ENCODE measurements at regions not wholly inside any gene's neighbourhood (a gene's known extent, or its start where the extent isn't known, plus 50 kb on each side); places are given as distances from the start of the nearest gene placed in this dataset.

DNA sequence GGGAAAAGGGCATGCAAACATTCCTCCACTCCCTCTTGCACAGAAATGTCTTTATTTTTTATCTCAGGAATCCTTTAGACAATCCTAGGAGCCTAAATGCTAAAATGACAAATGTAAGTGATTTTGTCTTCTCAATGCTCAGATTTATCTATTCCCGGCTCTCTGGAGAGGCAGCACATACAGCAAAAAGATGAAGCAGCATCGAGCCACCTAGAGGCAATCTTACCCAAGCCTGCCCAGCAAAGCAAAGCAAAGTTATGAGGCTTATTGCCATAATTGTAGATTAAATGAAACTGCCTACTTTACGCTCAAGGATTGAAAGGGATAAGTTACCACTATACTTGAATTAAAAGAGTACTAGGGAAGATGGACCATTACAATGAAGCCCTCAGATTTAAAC is 750.4 kb upstream of the NR2F2 start:
- ATAC-seq (no peak), DNase-seq (no peak)
- Mint-ChIP-seq H3K27ac (no peak overlapping the region), H3K4me3 (no peak overlapping the region), H3K4me1 (no peaks in the 10 kb centered on the region), H3K36me3 (ENCODE audit: low read depth) (no peaks in the 10 kb centered on the region), H3K27me3 (peaks cover 6% of the 10 kb centered on the region), H3K9me3 (peaks cover 11% of the 10 kb centered on the region)

DNA sequence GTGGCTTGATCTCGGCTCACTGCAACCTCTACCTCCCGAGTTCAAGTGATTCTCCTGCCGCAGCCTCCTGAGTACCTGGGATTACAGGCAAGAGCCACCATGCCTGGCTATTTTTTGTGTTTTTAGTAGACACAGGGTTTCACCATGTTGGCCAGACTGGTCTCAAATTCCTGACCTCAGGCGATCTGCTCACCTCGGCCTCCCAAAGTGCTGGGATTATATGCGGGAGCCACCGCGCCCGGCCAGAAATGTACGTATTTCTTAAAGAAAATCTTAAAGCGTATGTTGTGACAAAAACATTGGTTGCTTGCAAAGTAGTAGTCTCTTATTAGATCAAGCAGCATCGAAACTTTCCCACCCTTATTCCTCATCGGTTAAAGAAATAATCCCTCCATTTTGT is 748.9 kb upstream of the NR2F2 start:
- no peaks in the 10 kb centered on the region for H3K36me3 Mint-ChIP-seq (ENCODE audit: low read depth)
- no peaks in the 10 kb centered on the region for H3K4me1 Mint-ChIP-seq
- ATAC-seq: no peak
- H3K4me3 Mint-ChIP-seq: no peak overlapping the region
- no peak overlapping the region for H3K27ac Mint-ChIP-seq
- peaks cover 13% of the 10 kb centered on the region for H3K9me3 Mint-ChIP-seq
- peaks cover 6% of the 10 kb centered on the region for H3K27me3 Mint-ChIP-seq
- no peak for DNase-seq

DNA sequence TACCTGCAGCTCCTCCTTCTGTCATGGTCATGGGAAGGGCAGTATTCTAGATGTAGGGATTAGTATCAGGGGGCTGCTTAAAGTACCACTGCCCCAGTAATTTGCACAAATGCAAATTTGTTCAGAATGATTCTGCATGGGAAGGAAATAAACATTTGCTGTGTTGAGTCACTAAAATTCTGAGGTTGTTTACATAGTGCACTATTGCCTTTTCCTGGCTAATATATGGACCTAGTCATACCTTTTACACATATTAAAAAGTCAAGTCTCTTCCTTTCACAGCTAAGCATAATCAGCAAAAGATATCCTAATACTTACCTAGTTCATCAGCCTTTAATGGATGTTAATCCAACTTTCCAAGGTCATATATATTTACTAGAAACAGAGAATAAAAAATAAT is 746.4 kb upstream of the NR2F2 start:
- Mint-ChIP-seq H3K27me3 (peaks cover 2% of the 10 kb centered on the region), H3K36me3 (ENCODE audit: low read depth) (no peaks in the 10 kb centered on the region), H3K4me1 (no peaks in the 10 kb centered on the region), H3K4me3 (no peak overlapping the region), H3K27ac (no peak overlapping the region), H3K9me3 (peaks cover 13% of the 10 kb centered on the region)
- DNase-seq (no peak), ATAC-seq (no peak)

DNA sequence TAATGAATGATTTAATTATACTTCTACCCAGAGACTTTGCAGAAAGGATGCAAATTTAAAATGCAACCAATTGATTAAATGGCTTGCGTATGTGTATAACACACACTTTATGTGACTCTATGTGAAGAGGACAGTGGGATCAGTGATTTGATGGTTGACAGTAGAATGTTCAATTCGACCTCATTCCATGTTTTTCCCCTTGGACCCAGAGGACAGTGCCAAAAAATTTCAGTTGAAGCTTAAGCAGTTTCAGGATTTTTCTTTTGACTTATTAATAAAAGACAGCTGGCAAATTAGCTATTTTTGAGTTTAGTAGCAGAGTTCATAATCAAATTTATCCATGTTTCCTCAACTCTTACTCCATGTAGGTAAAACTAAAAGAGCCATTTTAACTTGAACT is 742.4 kb upstream of the NR2F2 start:
- ATAC-seq: no peak
- H3K9me3 Mint-ChIP-seq: peaks cover 13% of the 10 kb centered on the region
- no peaks in the 10 kb centered on the region for H3K4me1 Mint-ChIP-seq
- no peaks in the 10 kb centered on the region for H3K27me3 Mint-ChIP-seq
- H3K4me3 Mint-ChIP-seq: no peak overlapping the region
- no peak for DNase-seq
- no peaks in the 10 kb centered on the region for H3K36me3 Mint-ChIP-seq (ENCODE audit: low read depth)
- H3K27ac Mint-ChIP-seq: no peak overlapping the region

GRCh38 chr15:95590533-95591044 is 739.9 kb upstream of the NR2F2 start:
- Mint-ChIP-seq H3K9me3 (no peaks in the 10 kb centered on the region), H3K4me3 (no peak overlapping the region), H3K27me3 (no peaks in the 10 kb centered on the region), H3K27ac (no peak overlapping the region), H3K4me1 (no peaks in the 10 kb centered on the region), H3K36me3 (ENCODE audit: low read depth) (no peaks in the 10 kb centered on the region)
- no peak for DNase-seq
- ATAC-seq: no peak

- Mint-ChIP-seq H3K27ac (no peak overlapping the region), H3K4me1 (no peaks in the 10 kb centered on the region)
- no peak for ATAC-seq
These were observed 739.2 kb upstream of the NR2F2 start for GRCh38 chr15:95591270-95591669.

GRCh38 chr15:95591886-95592285 is 738.6 kb upstream of the NR2F2 start:
- ATAC-seq (no peak), DNase-seq (no peak)
- H3K27me3 Mint-ChIP-seq: no peaks in the 10 kb centered on the region
- H3K4me3 Mint-ChIP-seq: no peak overlapping the region
- no peaks in the 10 kb centered on the region for H3K4me1 Mint-ChIP-seq
- no peaks in the 10 kb centered on the region for H3K9me3 Mint-ChIP-seq
- no peak overlapping the region for H3K27ac Mint-ChIP-seq
- H3K36me3 Mint-ChIP-seq (ENCODE audit: low read depth): no peaks in the 10 kb centered on the region

More at GRCh38 chr15:95591270-95591669, 739.2 kb upstream of the NR2F2 start:
- Mint-ChIP-seq H3K27me3 (no peaks in the 10 kb centered on the region), H3K9me3 (no peaks in the 10 kb centered on the region), H3K36me3 (ENCODE audit: low read depth) (no peaks in the 10 kb centered on the region), H3K4me3 (no peak overlapping the region)
- no peak for DNase-seq

GRCh38 chr15:95594496-95594895 is 736.0 kb upstream of the NR2F2 start:
- no peaks in the 10 kb centered on the region for H3K9me3 Mint-ChIP-seq
- H3K27ac Mint-ChIP-seq: no peak overlapping the region
- ATAC-seq: no peak
- H3K4me3 Mint-ChIP-seq: no peak overlapping the region
- no peak for DNase-seq
- H3K36me3 Mint-ChIP-seq (ENCODE audit: low read depth): no peaks in the 10 kb centered on the region
- H3K4me1 Mint-ChIP-seq: no peaks in the 10 kb centered on the region
- H3K27me3 Mint-ChIP-seq: no peaks in the 10 kb centered on the region

- Mint-ChIP-seq H3K27ac (no peak overlapping the region), H3K4me1 (no peaks in the 10 kb centered on the region), H3K9me3 (no peaks in the 10 kb centered on the region), H3K4me3 (no peak overlapping the region), H3K27me3 (no peaks in the 10 kb centered on the region), H3K36me3 (ENCODE audit: low read depth) (no peaks in the 10 kb centered on the region)
- ATAC-seq (no peak), DNase-seq (no peak)
These were observed 734.7 kb upstream of the NR2F2 start for GRCh38 chr15:95595759-95596158.

DNA sequence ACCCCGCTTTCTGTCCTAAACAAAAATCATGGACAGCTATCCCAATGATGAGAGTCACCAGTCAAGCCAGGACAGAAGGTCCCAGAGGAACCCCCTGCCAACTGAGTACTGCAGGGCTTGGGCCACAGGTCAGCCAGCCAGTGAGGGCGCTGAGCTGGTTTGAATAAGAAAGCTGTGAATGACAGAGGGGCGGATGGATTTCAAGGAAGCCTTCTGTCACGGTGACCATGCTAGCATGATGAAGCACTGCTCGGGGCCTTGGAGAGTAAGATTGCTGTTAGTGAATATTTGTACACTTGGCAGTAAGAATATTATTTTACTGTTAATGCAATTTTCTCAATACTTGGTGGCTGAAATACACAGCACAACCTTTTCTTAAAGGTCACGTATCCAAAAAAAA is 734.0 kb upstream of the NR2F2 start:
- no peak overlapping the region for H3K27ac Mint-ChIP-seq

GRCh38 chr15:95598251-95598855 is 732.1 kb upstream of the NR2F2 start:
- Mint-ChIP-seq H3K4me3 (no peak overlapping the region), H3K36me3 (ENCODE audit: low read depth) (no peaks in the 10 kb centered on the region), H3K9me3 (no peaks in the 10 kb centered on the region), H3K27ac (no peak overlapping the region), H3K27me3 (no peaks in the 10 kb centered on the region), H3K4me1 (no peaks in the 10 kb centered on the region)
- DNase-seq (no peak), ATAC-seq (no peak)

More for the DNA sequence above, 734.0 kb upstream of the NR2F2 start:
- H3K4me3 Mint-ChIP-seq: no peak overlapping the region
- no peaks in the 10 kb centered on the region for H3K9me3 Mint-ChIP-seq
- no peaks in the 10 kb centered on the region for H3K27me3 Mint-ChIP-seq
- DNase-seq (no peak), ATAC-seq (no peak)
- no peaks in the 10 kb centered on the region for H3K4me1 Mint-ChIP-seq
- H3K36me3 Mint-ChIP-seq (ENCODE audit: low read depth): no peaks in the 10 kb centered on the region

DNA sequence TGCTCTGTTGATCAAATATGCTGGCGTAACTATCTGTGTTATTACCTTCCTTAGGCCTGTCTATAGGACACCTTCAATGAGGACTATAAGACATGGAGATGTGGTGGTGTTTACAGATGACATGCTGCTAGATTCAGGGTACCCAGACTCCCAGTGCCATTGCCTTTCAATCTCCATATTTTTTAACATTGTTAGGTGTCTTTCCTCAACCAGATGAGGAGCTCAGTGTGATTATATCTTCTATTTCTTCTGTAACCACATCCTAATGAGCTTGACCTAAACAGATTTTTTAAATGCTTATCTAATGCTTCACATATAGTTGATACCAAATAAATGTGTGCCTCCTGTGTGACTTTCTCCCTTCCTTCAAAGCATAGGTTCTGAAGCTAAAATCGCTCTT is 730.1 kb upstream of the NR2F2 start:
- ATAC-seq (no peak), DNase-seq (no peak)
- Mint-ChIP-seq H3K4me1 (no peaks in the 10 kb centered on the region), H3K9me3 (no peaks in the 10 kb centered on the region), H3K36me3 (ENCODE audit: low read depth) (no peaks in the 10 kb centered on the region), H3K27ac (no peak overlapping the region), H3K27me3 (no peaks in the 10 kb centered on the region), H3K4me3 (no peak overlapping the region)

DNA sequence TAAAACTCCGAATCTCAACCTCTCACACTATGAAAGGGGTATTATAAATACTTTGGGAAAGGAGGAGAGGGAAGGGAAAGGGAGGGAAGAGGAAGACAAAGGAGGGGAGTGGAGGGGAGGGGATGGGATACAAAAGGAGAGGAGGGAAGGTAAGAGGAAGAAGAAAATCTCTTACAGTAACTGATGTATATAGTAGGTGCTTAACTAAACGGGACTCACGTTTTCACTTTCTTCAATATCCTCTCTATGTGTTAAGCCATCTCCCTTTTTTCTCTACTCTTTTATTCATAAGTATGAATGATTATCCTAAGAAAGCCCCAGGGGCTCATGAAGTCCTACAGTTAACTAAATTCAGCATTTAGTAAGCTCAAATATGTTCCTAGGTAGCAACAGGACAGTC is 729.6 kb upstream of the NR2F2 start:
- no peak for ATAC-seq
- H3K4me3 Mint-ChIP-seq: no peak overlapping the region

DNA sequence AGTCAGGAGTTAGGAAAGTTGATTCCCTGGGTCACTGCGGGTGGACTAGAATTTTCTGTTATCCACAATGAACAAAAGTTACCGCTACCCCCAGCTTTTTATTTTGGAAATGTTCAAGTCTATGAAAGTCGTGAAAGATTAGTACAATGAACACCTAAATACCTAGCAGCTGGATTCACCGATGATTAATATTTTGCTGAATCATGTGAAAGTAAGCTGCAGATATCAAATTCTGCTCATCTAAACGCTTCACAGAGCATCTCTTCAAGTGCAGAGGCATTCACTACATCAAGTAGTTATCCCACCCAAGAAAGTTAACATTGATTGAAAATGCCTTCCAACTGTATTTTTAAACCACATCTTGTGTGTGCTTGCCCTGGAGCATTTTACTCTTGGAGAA is 729.0 kb upstream of the NR2F2 start:
- H3K36me3 Mint-ChIP-seq (ENCODE audit: low read depth): no peaks in the 10 kb centered on the region
- no peak overlapping the region for H3K27ac Mint-ChIP-seq
- DNase-seq (no peak), ATAC-seq (no peak)
- no peaks in the 10 kb centered on the region for H3K27me3 Mint-ChIP-seq
- H3K4me1 Mint-ChIP-seq: no peaks in the 10 kb centered on the region
- no peak overlapping the region for H3K4me3 Mint-ChIP-seq
- H3K9me3 Mint-ChIP-seq: no peaks in the 10 kb centered on the region

More for the DNA sequence above, 729.6 kb upstream of the NR2F2 start:
- H3K27me3 Mint-ChIP-seq: no peaks in the 10 kb centered on the region
- no peaks in the 10 kb centered on the region for H3K36me3 Mint-ChIP-seq (ENCODE audit: low read depth)
- H3K4me1 Mint-ChIP-seq: no peaks in the 10 kb centered on the region
- H3K9me3 Mint-ChIP-seq: no peaks in the 10 kb centered on the region
- no peak for DNase-seq
- H3K27ac Mint-ChIP-seq: no peak overlapping the region

GRCh38 chr15:95603802-95604201 is 726.7 kb upstream of the NR2F2 start:
- no peak for DNase-seq
- H3K4me1 Mint-ChIP-seq: no peaks in the 10 kb centered on the region
- no peaks in the 10 kb centered on the region for H3K27me3 Mint-ChIP-seq
- H3K4me3 Mint-ChIP-seq: no peak overlapping the region
- no peak for ATAC-seq
- H3K36me3 Mint-ChIP-seq (ENCODE audit: low read depth): no peaks in the 10 kb centered on the region
- H3K27ac Mint-ChIP-seq: no peak overlapping the region
- no peaks in the 10 kb centered on the region for H3K9me3 Mint-ChIP-seq

DNA sequence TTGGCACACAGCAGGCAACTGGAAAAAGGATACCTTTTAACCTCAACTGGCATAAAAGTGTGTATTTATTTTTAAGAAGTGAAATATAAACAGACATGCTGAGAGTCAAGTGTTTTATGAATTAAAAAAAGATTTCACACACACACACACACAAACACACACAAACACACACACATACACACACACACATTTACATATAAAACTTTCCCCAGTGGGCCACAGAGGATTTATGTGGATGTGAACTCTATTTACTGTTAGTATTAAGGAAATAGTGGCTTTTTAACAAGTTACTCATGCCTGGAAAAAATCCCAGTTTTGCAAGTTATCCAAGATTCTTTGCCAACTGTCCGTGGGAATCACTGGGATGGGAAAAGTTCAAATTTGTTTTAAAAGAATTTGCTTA is 725.9 kb upstream of the NR2F2 start:
- ATAC-seq (no peak), DNase-seq (no peak)
- Mint-ChIP-seq H3K9me3 (no peaks in the 10 kb centered on the region), H3K4me1 (no peaks in the 10 kb centered on the region), H3K4me3 (no peak overlapping the region), H3K27ac (no peak overlapping the region), H3K27me3 (no peaks in the 10 kb centered on the region), H3K36me3 (ENCODE audit: low read depth) (no peaks in the 10 kb centered on the region)

Data from activated naive CD8-positive, alpha-beta T cell treated with anti-CD3 and anti-CD28 coated beads, Interleukin-2, amount 50 U/mL, for 24 hours (primary cell).